Islet precursor cell (in vitro differentiated cells): ENCODE measurements at regions not wholly inside any gene's neighbourhood (a gene's known extent, or its start where the extent isn't known, plus 50 kb on each side); places are given as distances from the start of the nearest gene placed in this dataset.
"Not testable (repeated sequence)": the region's sequence is repeated elsewhere in the genome, so short reads cannot be mapped to it uniquely, and the experiment has no call there.

Source experiments
- DNase-seq: peaks from one replicate; pipeline ENCODE4 v3.0.0-alpha.2; 2018

GRCh38 chr7:57198801-57199200 is 66.6 kb upstream of the ZNF479 start:
- no peak for DNase-seq

DNA sequence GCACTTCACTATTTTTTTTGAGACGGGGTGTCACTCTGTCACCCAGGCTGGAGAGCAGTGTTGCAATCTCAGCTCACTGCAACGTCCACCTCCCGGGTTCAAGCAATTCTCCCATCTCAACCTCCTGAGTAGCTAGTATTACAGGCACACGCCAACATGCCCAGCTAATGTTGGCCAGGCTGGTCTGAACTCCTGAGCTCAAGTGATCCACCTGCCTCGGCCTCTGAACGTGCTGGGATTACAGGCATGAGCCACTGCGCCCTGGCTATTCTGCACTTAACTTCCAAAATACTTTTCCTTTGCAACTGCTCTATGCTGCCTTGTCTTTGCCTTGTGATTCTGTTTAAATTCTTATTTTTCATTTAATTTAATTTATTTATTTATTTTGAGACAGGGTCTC is 67.0 kb upstream of the ZNF479 start:
- no peak for DNase-seq

- peak; percentile 18 for DNase-seq
Measured at GRCh38 chr7:57201021-57201894, 69.0 kb upstream of the ZNF479 start.

DNA sequence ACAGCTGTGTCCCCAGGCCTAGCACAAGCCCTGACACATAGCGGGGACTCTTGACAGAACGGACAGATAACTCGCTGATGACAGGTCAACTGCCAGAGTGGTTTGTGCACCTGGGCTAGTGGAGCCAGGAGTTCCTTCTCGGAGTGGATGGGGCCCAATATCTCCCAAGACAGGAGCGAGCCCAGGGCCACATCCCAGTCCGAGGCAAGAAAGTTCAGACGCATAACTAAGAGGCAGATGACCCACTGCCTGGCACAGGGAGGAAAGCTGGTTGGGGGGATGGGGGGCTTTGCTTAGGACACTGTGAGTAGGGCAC is 69.6 kb upstream of the ZNF479 start:
- peak; percentile 24 for DNase-seq

DNA sequence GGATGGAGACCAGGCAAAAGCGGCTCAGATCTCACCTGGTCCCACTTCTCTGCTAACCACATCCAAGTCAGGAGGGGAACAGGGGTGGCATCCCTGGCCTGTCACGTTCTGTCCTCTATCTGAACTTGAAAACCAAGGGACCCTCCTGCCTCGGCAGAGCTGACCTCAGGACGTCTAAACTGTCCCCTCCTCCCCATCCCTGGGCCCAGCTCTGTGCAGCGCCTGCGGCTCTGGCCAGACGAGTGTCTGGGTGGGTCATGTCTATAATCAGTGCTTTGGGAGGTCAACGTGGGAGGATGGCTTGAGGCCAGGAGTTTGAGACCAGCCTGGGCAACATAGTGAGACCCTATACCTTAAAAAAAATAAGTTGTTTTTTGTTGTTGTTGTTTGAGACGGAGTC is 70.0 kb upstream of the ZNF479 start:
- DNase-seq: no peak

DNA sequence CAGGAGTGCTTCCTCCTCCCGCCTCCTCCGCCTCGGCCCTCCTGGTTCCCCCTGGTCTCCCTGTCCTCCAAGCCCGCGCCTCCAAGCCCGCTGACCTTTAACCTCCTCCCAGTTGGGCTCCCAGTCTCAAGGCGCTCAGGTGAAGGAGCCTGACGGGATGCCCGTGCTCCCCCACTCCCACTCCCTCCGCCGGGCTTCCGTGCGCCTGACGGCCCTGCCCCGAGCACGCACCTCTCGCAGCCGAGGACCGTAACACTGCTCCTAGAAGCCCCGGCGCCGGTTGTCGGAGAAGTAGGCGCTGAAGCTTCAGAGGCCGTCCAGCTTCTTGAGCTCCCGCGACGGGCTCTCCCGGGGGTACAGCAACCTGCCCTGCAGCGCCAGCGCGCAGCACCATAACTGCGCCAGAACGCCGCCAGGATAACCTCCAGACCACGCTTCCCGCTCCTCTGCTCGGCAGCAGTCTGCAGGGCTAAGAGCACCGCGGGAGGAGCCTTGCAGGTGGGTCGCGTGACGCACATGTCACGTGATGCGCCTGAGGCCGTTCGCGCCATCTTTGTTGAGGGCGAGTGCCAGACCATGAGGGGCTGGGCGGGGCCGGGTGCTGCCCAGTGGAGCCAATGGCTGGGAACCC is 71.0 kb upstream of the ZNF479 start:
- no peak for DNase-seq

- not testable (repeated sequence) for DNase-seq
Measured at GRCh38 chr7:57203858-57204257, 71.6 kb upstream of the ZNF479 start.

DNA sequence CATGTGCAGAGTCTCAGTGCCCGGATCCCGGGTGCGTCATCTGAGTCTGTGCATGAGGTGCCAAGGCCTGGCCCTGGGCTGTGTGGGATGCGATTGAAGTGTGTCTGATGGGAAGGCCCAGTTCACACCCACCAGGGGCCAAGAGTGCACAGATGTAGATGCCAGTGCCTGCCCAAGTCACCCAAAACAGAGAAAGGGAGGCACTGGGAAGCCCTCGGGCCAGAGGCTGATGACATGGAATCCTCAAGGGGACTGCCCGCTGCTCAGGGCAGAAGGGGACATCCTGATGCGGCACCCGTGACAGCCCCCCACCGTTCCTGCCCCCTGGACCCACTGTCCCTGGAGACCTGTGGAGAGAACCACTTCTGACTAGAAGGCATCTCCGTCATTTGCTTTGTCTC is 72.2 kb upstream of the ZNF479 start:
- DNase-seq: peak; percentile 23

DNA sequence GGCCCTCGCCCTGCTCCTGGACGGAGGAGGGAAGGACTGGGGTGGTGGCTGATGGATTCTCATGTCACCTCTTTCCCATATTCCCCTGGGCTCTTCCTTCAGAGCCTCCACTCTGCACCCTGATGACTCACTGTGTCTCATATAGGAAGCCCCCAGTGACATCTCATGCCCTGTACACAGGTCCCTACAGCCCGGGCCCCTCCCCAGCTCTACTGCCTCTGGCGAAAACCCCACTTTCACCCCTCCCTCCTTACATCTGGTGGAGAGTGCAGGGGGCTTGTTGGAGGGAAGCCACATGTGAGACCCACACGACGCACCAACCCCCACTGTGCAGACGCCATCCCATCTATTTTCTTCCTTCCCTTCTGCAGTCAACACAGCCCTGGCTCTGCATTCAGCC is 72.8 kb upstream of the ZNF479 start:
- no peak for DNase-seq

GRCh38 chr7:57207836-57208235 is 75.6 kb upstream of the ZNF479 start:
- DNase-seq: no peak

GRCh38 chr7:57210212-57210611 is 78.0 kb upstream of the ZNF479 start:
- DNase-seq: no peak

- DNase-seq: no peak
Measured at GRCh38 chr7:57210871-57211270, 78.6 kb upstream of the ZNF479 start.

- DNase-seq: no peak
Measured at GRCh38 chr7:57211428-57212100, 79.3 kb upstream of the ZNF479 start.

- DNase-seq: no peak
Measured at GRCh38 chr7:57215423-57215822, 83.2 kb upstream of the ZNF479 start.

DNA sequence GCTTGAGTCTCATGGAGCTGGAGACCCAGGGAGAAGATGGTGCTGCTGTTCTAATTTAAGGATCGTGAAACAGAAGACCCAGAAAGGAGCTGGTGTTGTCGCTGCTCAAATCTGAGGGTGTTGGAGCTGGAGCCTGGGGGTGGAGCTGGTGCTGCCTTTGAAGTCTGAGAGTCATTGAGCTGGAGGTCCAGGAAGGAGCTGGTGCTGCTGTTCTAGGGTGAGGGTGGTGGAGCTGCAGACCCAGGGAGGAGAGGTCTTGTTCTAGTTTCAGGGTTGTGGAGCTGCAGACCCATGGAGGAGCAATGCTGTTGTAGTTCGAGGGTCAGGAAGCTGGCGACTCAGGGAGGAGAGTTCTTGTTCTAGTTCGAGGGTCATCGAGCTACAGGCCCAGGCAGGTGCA is 84.1 kb upstream of the ZNF479 start:
- no peak for DNase-seq

DNA sequence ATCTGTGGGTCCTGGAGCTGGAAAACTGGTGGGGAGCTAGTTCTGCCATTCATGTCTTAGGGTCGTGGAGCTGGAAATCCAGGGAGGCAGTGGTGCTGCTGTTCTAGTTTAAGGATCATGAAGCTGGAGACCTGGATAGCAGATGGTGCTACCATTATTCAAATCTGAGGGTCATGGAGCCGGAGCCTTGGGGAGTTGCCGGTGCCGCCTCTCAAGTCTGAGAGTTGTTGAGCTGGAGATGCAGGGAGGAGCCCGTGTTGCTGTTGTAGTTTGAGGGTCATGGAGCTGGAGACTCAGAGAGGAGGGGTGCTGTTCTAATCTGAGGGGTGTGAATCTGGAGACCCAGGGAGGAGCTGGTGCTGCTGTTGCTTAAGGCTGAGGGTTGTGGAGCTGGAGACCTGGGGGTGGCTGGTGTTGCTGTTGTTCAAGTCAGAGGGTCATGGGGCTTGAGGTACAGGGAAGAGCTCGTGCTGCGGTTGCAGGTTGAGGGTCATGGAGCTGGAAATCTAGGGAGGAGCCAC is 86.0 kb upstream of the ZNF479 start:
- no peak for DNase-seq

DNA sequence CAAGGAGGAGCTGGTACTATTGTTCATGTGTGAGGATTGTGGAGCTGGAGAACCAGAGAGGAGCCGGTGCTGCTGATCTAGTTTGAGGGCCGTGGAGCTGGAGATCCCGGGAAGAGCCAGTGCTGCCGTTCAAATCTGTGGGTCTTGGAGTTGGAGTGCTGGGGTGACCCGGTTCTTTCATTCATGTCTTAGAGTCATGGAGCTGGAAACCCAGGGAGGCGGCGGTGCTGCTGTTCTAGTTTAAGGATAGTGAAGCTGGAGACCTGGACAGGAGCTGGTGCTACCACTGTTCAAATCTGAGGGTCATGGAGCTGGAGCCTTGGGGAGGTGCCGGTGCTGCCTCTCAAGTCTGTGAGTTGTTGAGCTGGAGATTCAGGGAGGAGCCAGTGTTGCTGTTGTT is 88.5 kb upstream of the ZNF479 start:
- DNase-seq: no peak

DNA sequence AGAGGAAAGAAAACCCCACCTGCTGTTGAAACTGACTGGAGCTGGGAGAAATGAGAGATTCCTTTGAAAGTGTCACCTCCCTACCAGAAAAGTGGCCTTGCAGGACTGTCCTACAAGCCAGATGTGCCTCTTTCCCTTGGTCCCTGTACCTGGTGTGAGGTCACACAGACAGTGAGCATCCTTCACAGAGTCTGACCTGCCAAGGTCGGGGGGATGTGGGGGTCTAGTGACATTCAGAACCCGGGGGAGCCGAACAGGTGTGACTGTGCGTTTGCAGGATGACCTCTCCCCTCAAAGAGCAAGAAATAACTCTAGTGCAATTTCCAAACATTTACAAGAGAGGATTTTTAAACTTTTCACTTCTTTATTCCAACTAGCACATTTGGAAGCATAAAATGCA is 93.4 kb upstream of the ZNF479 start:
- DNase-seq: no peak

GRCh38 chr7:57241236-57241635 is 109.0 kb upstream of the ZNF479 start:
- not testable (repeated sequence) for DNase-seq

GRCh38 chr7:57243551-57243950 is 111.3 kb upstream of the ZNF479 start:
- not testable (repeated sequence) for DNase-seq

DNA sequence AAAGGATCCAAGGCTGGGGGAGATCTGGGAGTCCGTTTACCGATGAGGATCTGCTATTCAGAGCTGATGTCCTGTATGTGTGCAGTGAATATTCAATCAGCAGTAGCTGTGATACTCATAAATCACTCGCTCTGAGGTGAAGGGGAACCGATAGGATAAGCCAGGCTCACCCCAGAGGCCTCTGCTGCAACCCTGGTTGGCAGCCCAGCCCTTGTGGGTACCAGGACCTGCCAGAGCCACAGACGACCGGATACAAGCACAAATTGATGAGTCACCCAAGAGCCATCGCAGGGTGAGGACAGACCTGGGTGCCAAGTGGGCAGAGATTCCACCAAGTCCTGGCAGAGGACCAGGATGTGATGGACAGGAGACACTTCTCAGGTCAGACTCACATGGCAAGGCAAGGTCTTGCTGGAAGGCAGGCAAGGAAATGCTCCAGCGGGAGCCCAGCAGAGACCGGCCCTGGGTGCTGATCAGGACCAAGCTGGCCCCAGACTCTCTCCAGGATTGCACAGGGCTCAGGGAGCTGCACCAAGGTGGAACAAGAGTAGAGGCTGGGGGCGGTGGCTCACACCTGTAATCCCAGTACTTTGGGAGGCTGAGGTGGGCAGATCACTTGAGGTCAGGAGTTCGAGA is 112.2 kb upstream of the ZNF479 start:
- not testable (repeated sequence) for DNase-seq

- DNase-seq: no peak
Measured at GRCh38 chr7:57245206-57245605, 113.0 kb upstream of the ZNF479 start.

GRCh38 chr7:57250801-57251200 is 118.6 kb upstream of the ZNF479 start:
- DNase-seq: no peak
